Esophagus squamous epithelium (tissue), 5 donors: ENCODE measurements at regions not wholly inside any gene's neighbourhood (a gene's known extent, or its start where the extent isn't known, plus 50 kb on each side); places are given as distances from the start of the nearest gene placed in this dataset.

Experiments
- DNase-seq: peaks from one replicate; lab custom pipeline; 2025; lab: John Stamatoyannopoulos, UW
- H3K27ac ChIP-seq, 4 donors: fragments of 200-600 bp; sonication (generic); one replicate each; pipeline ENCODE4 v1.5.1; 2016 to 2019; ENCODE audit warnings: mild to moderate bottlenecking in 1 of 4
- H3K27me3 ChIP-seq, 4 donors: fragments of 200-600 bp; sonication (generic); 1 replicate in 3 of 4; 2 replicates in 1 of 4; pipeline versions ENCODE4 v1.5.1 to v1.6.0; 2017 to 2021; ENCODE audit warnings: antibody characterized with exemption in 1 of 4
- H3K36me3 ChIP-seq, 3 donors: fragments of 200-600 bp; sonication (generic); one replicate each; pipeline ENCODE4 v1.5.1; 2016 to 2019
- H3K4me1 ChIP-seq, 3 donors: fragments of 200-600 bp; sonication (generic); one replicate each; pipeline ENCODE4 v1.5.1; 2017 to 2019
- H3K4me3 ChIP-seq, 4 donors: fragments of 200-600 bp; sonication (generic); 1 replicate in 3 of 4; 2 replicates in 1 of 4; pipeline ENCODE4 v1.5.1; 2016 to 2019; ENCODE audit warnings: mild to moderate bottlenecking in 2 of 4, moderate library complexity in 1 of 4
- H3K9me3 ChIP-seq, 3 donors: fragments of 200-600 bp; sonication (generic); one replicate each; pipeline ENCODE4 v1.5.1; 2016 to 2019
- CTCF ChIP-seq, 6 experiments: fragments of 450-650 bp in 4 of 6; fragments of 200-600 bp in 2 of 6; sonication (generic) in 2 of 6; IDR thresholded peaks; one replicate each; pipeline ENCODE4 v1.5.1; 2016 to 2019; ENCODE audit warnings: antibody characterized with exemption in 6 of 6, mild to moderate bottlenecking in 4 of 6, moderate library complexity in 4 of 6
- POLR2A ChIP-seq, 4 donors: fragments of 450-650 bp; IDR thresholded peaks; one replicate each; pipeline ENCODE4 v1.6.1; 2017; ENCODE audit warnings: antibody characterized with exemption in 4 of 4, mild to moderate bottlenecking in 4 of 4, moderate library complexity in 3 of 4
- WGBS, 2 donors: methylation state at CpG; one replicate each; pipeline ENCODE4 v1.1.5; 2018; 5-methylcytosine and 5-hydroxymethylcytosine counted together
- intact Hi-C: fragments of 100-400 bp; cut with DNase I; formaldehyde crosslinking; loops from one replicate; pipeline ENCODE4 v1.15.0; 2022
- donor health status: DM: yes; HTN: yes; CAD: no.

DNA sequence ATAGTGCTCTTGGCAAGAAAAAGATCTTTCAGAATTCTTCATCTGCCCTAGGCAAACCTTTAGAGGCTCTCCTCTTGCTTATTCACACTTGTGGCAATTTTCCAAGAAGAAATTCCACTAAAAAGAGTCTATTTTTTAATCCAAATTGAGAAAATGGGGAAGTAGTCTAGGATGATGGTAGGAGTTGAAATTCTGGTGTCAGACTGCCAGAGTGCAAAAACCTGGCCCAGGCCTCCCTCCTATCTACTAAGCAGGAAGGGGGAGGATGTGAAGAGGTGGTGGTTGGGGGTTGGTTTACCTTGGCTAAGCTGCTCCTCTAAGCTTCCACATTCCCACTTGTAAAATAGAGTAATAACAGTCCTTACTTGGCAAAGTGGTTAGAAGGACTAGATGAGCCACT is 120.6 kb upstream of the KCNJ15 start:
- Histone ChIP-seq H3K27ac (no peak overlapping the region), H3K4me1 (peaks cover 0 to 21% (median 16%) of the 10 kb centered on the region in 3 donors), H3K36me3 (no peaks in the 10 kb centered on the region), H3K9me3 (no peaks in the 10 kb centered on the region), H3K27me3 (peaks cover 0 to 87% (median 0%) of the 10 kb centered on the region in 4 donors), H3K4me3 (no peak overlapping the region)
- intact Hi-C loops = no loop called here
- TF ChIP-seq POLR2A (IDR thresholded peaks at IDR 0.05) (no peak), CTCF (IDR thresholded peaks at IDR 0.05) (no peak)
- DNase-seq = no peak

GRCh38 chr21:38139380-38140168 is 117.2 kb upstream of the KCNJ15 start:
- TF ChIP-seq POLR2A (IDR thresholded peaks at IDR 0.05) = no peak
- no peak for TF ChIP-seq CTCF (IDR thresholded peaks at IDR 0.05)
- H3K4me3 ChIP-seq = no peak overlapping the region
- H3K36me3 ChIP-seq = no peaks in the 10 kb centered on the region
- peaks cover 0 to 87% (median 0%) of the 10 kb centered on the region in 4 donors for H3K27me3 ChIP-seq
- H3K27ac ChIP-seq = peak overlapping the region in 2 of 4 donors; percentile 7 to 23
- peaks cover 0 to 5% (median 0%) of the 10 kb centered on the region in 3 donors for H3K9me3 ChIP-seq
- intact Hi-C loops = no loop called here
- no peak for DNase-seq
- peaks cover 0 to 21% (median 16%) of the 10 kb centered on the region in 3 donors for H3K4me1 ChIP-seq
- whole genome bisulfite sequencing, 2 donors = 37 to 44% methylated on average over 5 of the region's 5 CpGs

GRCh38 chr21:38140207-38140903 is 116.4 kb upstream of the KCNJ15 start:
- intact Hi-C loops = no loop called here
- Histone ChIP-seq H3K4me1 (peaks cover 0 to 21% (median 16%) of the 10 kb centered on the region in 3 donors), H3K4me3 (no peak overlapping the region), H3K27me3 (peaks cover 0 to 84% (median 0%) of the 10 kb centered on the region in 4 donors), H3K27ac (peak overlapping the region in 2 of 4 donors; percentile 7 to 23), H3K36me3 (no peaks in the 10 kb centered on the region), H3K9me3 (peaks cover 0 to 11% (median 0%) of the 10 kb centered on the region in 3 donors)
- TF ChIP-seq CTCF (IDR thresholded peaks at IDR 0.05) (no peak), POLR2A (IDR thresholded peaks at IDR 0.05) (no peak)
- WGBS, 2 donors = 9 to 17% methylated on average over 5 of the region's 5 CpGs
- DNase-seq = no peak

DNA sequence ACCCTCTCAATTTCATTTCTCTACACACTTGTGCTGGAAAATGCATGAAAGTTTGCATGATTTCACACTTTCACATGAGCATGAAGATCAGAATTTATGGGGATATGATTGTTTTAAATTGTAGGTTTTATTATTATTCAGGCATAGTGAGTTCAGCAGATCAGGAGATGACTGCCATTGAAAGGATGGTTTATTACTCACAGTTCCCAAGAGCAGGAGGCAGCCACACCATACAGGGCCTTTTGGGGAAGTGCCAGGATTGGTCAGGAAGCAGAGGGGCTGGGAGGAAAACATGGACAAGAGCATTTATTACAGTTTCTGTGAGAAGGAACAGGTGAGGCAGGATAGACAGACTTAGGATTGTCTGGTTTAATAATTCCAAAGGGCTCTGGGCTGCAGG is 114.6 kb upstream of the KCNJ15 start:
- peaks cover 0 to 14% (median 0%) of the 10 kb centered on the region in 3 donors for H3K9me3 ChIP-seq
- H3K27ac ChIP-seq = no peak overlapping the region
- TF ChIP-seq POLR2A (IDR thresholded peaks at IDR 0.05) (no peak), CTCF (IDR thresholded peaks at IDR 0.05) (no peak)
- H3K36me3 ChIP-seq = no peaks in the 10 kb centered on the region
- peaks cover 0 to 21% (median 16%) of the 10 kb centered on the region in 3 donors for H3K4me1 ChIP-seq
- H3K27me3 ChIP-seq = peaks cover 0 to 73% (median 0%) of the 10 kb centered on the region in 4 donors
- no peak overlapping the region for H3K4me3 ChIP-seq
- no peak for DNase-seq
- intact Hi-C loops = no loop called here

- no peak overlapping the region for H3K27ac ChIP-seq
- H3K4me1 ChIP-seq = peaks cover 0 to 20% (median 16%) of the 10 kb centered on the region in 3 donors
- intact Hi-C loops = no loop called here
- H3K4me3 ChIP-seq = no peak overlapping the region
- 54 to 55% methylated on average over 3 of the region's 3 CpGs for WGBS, 2 donors
- H3K9me3 ChIP-seq = peaks cover 0 to 14% (median 0%) of the 10 kb centered on the region in 3 donors
- no peaks in the 10 kb centered on the region for H3K36me3 ChIP-seq
- TF ChIP-seq POLR2A (IDR thresholded peaks at IDR 0.05) (no peak), CTCF (IDR thresholded peaks at IDR 0.05) (no peak)
- peaks cover 0 to 70% (median 0%) of the 10 kb centered on the region in 4 donors for H3K27me3 ChIP-seq
- no peak for DNase-seq
Observed at GRCh38 chr21:38144193-38144592, 112.6 kb upstream of the KCNJ15 start.
